Stimulated activated CD8-positive, alpha-beta memory T cell treated with anti-CD3 and anti-CD28 coated beads, Interleukin-15, amount 100 ng/mL, for 48 hours (primary cell): ENCODE measurements at regions not wholly inside any gene's neighbourhood (a gene's known extent, or its start where the extent isn't known, plus 50 kb on each side); places are given as distances from the start of the nearest gene placed in this dataset.
"Not testable (repeated sequence)": the region's sequence is repeated elsewhere in the genome, so short reads cannot be mapped to it uniquely, and the experiment has no call there.

Experiments used
- DNase-seq, 2 donors: peaks; one replicate each; pipeline ENCODE4 v3.0.0-alpha.2; 2020; ENCODE audit warnings: low read depth in 2 of 2

DNA sequence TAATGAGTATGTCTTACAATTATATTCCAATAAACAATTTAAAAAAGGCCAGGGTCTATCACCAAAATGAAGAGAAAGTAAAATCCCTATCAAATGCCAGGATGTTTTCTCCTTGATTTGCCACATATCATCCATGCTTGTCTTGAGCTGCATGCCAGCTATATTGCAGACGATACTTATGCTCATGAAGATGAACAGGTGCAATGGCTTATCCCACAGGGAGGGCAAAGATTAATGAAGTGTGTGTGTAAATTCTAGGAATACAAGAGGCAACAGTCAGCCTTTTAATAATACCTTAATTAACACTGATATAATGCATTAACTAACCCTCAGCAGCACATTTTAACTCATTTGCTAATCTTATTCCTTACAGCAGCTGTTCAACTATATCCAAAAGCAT lies 850.5 kb downstream of the KCNA4 start:
- no peak for DNase-seq

DNA sequence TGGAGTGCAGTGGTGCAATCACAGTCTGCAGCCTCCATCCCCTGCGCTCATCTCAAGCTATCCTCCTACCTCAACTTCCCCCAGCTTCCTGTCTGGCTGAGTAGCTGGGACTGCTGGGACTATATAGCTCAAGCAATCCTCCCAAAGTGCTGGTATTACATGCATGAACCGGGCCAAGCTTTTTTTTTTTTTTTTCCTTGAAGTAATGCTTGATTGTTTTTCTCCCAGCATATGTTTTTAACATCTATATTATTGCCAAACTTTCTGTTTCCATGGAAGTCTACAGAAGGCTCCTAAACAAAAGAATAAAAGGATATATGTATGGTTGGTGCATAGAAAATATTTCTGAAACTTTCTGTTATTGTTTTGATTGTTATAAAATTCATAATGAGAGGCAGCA lies 853.6 kb downstream of the KCNA4 start:
- no peak for DNase-seq

DNA sequence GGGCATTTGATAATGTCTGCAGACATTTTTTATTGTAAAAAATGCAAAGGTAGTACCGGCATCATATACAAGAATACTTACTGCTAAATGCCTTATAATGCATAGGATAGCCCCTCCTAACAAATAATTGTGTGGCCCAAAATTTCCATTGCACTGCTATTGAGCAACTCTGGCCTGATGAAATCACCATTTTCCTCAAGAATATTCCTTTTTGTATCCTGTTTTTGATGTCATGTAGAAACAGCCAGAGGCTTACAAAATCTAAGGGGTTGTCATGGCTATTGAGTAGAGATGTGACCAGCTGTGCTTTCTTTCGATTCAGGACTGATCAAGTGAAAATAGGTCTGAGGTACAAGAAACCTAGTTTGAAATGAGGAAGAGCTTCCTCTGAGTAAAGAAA lies 854.3 kb downstream of the KCNA4 start:
- DNase-seq: no peak

- no peak for DNase-seq
Observed at GRCh38 chr11:29161191-29161590, 855.6 kb downstream of the KCNA4 start.

DNA sequence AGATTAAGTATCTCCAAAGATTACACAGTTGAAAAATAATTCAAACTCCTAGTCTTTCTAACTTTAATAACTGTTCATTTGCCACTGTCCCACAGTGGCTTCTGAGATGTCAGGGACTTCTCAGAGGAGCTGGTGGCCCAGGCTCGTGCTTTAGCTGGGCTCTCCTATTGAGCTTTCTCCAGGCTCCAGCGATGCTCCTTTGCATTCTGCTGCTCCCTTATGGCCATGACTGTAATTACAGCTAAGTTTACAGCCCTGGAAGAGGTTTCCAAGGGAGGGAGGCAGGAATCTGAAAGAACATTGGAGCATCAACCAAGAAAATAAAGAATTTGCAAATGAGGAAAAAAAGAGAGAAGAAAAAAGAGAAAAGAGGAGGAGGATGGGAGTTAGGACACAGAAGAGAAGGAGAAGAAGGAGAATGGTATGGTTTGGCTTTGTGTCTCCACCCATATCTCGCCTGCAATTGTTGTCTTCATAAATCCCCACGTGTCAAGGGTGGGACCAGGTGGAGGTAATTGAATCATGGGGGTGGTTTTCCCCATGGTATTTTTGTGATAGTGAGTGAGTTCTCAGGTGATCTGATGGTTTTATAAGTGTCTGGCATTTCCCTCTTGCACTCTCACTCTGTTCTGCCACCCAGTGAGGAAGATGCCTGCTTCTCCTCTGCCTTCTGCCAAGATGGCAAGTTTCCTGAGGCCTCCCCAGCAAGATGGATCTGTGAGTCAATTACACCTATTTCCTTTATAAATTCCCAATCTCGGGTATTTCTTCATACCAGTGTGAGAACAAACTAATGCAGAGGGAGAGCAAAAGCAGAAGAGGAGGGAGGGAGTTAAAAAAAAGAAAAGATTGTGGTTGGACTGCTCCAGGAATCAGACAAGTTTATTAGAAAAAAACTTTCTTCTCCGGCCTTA lies 857.0 kb downstream of the KCNA4 start:
- DNase-seq: no peak

DNA sequence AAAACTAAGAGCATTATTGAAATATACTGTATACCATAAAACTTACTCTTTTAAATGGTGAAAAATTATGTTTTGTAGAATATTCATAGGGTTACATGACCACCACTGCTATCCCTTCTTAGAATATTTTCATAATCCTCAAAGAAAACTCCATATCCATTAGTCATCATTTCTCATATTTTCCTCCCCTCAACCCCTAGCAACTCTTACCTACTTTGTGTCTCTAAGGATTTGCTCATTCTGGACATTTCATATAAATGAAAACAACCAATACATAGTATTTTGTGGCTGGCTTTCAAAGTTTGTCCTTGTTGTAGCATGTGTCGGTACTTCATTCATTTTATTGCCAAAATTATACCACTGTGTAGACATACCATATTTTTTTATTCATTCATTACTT lies 863.8 kb downstream of the KCNA4 start:
- no peak for DNase-seq

DNA sequence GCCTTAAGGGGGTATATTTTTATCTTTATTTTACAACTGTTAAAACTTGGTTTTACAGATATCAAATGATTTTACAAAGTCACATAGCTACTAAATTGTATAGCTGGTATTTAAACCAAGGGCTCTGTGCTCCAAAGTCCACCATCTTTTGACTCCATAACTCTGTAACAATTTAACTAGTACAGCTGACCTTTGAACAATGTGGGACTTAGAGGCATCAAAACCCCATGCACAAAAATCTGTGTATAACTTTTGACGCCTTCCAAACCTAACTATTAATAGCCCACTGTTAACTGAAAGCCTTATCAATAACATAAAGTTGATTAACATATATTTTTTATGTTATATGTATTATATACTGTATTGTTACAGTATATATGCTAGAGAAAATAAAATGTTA lies 874.3 kb downstream of the KCNA4 start:
- DNase-seq: not testable (repeated sequence)

DNA sequence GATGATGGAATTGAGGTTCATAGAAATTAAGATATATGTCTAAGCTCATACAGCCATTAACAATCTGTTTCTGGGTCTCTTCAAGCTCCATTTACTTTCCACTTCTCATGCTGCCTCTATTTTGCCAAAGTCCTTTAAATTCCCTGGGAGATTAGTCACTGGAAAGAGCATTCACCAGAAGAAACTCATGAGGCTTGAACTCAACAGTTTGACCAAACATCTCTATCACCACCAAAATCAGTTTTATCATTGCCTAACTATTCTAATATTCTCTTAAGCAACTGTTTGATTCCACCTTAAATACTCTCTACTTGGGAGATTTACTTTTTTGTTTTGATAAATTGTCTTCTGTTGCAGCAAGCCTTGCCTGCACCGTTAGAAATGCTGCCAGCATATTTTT lies 881.3 kb downstream of the KCNA4 start:
- DNase-seq: no peak

GRCh38 chr11:29131055-29131454 lies 885.8 kb downstream of the KCNA4 start:
- no peak for DNase-seq

- no peak for DNase-seq
Observed at GRCh38 chr11:29129844-29130243, 887.0 kb downstream of the KCNA4 start.

DNA sequence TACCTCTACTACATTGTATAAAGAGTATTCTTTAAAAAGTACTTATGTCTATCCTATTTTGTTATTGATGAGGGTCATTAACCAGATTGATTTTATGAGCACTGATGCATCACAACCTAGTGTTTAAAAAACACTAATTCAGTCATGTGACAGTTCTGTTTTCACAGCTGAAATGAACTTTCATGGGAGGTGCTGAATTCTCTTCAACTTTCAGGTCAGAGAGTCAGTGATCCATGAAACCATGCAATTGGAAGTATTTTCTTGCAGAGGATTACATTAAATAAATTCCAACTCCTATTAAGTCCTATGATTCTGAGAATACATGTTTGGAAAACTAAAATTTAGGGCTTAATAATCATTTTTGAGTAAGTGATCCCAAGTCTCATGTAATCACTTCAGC lies 889.4 kb downstream of the KCNA4 start:
- no peak for DNase-seq

DNA sequence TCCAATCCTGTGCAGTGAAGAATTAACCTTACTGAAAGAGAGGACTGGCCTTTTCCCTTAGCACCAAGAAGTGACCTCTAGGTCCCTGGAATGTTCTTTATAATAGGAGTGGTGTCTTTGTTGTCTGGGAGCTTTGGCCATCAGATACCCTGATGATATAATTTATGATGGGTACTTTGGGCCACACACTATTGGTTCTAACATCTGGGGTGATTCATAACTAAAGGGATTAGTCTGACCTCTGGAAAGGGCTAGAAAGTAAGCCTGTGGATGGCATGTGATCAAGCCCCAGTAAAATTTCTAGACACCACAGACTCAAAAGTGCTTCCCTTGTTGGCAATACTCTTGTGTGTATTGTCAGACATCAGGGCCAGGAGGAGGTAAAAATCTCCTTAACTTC lies 891.2 kb downstream of the KCNA4 start:
- no peak for DNase-seq

DNA sequence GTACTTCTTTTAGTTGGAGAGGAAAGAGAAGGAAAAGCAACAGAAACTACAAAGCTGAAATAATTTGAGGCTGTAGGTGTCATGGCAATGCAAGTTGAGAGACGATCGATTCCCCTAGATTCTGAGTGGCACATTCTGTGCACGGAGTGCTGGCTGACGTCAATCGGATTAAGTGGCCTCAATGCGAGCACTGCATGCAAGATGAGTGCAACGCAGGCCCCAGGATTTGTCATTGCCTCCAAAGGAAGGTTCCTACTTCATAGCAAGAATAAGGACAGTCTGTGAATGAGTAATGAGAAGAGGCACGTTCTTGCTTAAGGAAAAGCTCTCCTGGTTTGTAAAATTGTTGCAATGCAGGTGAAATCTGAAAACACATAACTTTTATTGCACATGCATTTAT lies 892.4 kb downstream of the KCNA4 start:
- no peak for DNase-seq

DNA sequence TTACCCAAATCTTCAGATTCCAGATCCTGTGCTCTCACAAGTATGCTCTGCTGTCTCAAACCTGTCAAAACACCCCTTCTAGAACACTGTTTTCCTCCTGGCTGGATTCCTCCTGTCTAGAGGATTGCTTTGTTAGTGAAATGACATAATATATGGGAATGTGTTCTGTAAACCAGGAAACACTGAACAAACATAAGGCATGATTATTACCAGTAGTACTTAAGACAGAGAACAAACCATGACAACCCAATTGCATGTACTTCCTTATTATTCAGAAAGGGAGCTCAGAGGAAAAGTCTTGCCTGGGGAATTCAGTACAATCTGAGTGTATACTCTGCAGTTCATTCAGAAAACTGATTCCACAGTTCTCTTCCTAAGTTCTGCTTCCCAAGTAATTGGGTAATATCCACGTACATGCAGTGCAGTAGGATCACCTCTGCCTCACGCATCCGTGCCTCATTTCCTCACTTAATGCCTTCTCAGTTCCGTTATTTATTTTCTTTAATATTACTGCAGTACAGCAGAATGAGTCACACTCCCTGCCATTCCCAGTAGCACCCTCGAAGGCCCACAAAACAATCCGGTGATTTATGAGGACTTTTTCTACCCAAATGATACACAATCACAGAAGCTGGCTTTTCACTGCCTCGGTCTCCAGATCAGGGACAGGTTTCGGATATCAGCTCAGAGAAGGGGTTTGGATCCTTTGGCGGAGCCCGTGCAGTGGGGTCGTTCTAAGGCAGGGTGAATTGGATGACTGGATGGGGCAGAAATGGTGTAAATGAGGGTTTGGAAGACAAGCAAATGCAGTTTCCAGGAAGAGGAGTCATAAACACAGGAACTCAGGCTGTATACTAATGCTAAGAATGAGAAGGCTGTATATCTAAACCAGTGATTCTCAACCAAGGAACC lies 896.9 kb downstream of the KCNA4 start:
- DNase-seq: no peak

DNA sequence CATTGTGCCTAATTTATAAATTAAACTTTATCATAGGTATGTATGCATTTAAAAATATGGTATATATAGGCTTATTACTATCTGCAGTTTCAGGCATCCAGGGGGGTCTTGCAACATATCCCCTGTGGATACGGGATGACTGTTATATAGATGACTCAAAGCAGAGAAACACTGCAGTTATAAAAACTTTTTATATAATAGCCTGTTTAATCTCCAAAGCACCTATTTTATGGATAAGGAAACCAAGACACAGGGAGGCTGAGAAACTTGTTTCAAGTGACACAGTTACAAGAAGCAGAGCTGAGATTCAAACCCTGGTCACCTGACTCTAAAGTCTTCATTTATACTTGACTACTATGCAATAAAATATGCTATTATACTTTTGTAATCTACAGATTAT lies 897.7 kb downstream of the KCNA4 start:
- DNase-seq: no peak

DNA sequence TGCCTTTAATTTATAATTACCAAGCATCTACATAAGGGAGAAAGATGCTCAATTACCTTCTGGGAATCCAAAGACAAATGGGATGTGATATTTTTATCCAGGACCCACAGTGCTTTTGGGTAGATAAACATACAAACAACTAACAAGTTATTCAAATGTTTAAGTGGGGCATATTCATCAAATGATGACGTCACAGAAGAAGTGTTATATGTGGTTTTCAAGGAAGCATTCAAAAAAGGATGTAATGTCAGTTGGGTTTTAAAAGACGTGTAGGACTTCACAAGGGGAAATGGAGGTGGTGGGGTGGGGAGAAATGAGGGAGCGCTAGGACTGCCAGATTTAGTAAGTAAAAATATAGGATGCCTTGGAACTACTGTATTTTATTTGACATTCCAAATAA lies 915.9 kb downstream of the KCNA4 start:
- DNase-seq: no peak

DNA sequence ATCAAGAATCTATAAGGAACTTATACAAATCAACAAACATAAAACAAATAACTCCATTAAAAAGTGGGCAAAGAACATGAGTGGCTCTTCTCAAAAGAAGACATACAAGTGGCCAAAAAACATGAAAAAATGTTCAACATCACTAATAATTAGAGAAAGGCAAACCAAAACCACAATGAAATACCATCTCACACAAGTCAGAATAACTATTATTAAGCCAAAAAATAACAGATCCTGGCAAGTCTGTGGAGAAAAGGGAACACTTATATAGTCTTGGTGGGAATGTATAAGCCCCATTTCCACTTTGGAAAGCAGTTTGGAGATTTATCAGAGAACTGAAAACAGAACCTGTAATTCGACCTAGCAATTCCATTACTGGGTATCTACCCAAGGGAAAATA lies 921.0 kb downstream of the KCNA4 start:
- DNase-seq: no peak

DNA sequence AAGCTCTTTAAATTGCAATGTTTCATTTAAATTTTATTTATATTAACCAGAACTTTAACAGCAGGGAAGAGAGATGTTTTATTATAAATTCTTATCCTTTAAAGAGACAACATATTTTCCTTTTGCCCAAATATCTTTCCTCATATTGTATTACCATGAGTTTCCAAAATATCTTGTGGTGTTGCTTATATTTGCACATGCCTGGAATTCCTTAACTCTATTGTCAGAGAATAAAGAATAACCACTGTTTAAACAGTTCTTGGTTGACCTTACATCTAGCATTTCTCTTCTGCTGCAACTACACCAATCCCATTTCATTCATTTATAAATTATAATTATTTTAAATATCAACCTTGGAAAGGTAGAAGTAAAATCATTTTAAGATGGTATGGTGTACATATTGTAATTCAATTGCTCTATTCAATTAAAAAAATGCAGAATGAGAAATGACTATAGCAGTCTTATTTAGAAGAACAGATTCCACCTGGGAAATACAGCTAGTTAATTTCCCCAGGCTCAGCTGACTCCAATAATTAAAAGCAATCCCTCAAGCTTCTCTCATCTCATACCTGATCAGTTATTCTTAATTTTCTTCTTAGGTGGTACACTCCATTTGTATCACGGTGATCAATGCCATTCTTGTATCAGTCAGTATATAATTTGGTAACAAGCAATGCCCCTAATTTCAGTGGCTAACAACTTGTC lies 923.3 kb downstream of the KCNA4 start:
- DNase-seq: no peak

GRCh38 chr11:29087200-29087812 lies 929.5 kb downstream of the KCNA4 start:
- DNase-seq: no peak

DNA sequence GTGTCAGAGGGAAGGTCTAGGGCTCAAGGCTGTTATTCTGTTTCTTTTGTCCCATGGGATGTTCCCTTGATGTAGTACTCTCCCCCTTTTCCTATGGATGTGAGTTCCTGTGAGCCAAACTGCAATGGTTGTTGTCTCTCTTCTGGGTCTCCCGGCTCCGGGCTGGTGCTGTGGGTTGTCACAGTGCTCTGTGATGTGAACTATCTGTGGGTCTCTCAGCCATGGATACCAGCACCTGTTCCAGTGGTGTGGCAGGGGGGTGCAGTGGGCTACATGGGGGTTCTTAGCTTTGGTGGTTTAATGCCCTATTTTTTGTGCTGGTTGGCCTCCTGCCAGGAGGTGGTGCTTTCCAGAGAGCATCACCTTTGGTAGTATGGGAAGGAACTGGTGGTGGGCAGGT lies 941.1 kb downstream of the KCNA4 start:
- no peak for DNase-seq

DNA sequence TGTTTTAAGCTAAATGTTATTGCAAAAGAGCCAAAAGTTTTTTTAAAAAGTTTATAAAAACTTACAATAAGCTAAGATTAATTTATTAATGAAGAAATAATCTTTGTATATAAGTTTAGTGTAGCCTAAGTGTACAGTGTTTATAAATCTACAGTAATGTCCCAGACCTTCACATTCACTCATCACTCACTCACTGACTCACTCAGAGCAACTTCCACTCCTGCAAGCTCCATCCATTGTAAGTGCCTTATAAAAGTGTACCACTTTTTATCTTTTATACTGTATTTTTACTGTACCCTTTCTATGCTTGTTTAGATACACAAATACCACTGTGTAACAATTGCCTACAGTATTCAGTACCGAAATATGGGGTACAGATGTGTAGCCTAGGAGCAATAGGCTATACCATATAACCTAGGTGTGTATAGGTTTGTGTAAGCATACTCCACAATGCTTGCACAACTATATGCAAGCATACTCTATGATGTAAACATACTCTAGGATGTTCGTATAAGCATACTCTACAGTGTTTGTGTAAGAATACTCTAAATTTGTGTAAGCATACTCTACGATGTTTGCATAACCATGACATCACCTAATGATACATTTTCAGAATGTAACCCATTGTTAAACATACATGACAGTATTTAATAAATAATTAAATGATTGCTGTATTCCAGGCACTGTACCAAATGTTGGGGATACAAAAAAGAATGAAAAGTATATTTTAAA lies 953.0 kb downstream of the KCNA4 start:
- DNase-seq: no peak
